Nephron (organoid): ENCODE measurements at regions not wholly inside any gene's neighbourhood (a gene's known extent, or its start where the extent isn't known, plus 50 kb on each side); places are given as distances from the start of the nearest gene placed in this dataset.

Experiments
- H3K27ac Mint-ChIP-seq, 3 experiments: 2 replicates each; pipeline ENCODE4 v1.8.0; 2020; ENCODE audit warnings: mixed read lengths in 3 of 3, mild to moderate bottlenecking in 2 of 3, moderate library complexity in 1 of 3
- H3K27me3 Mint-ChIP-seq: 2 replicates; pipeline ENCODE4 v1.8.0; 2021; ENCODE audit warnings: low read depth, mild to moderate bottlenecking, moderate library complexity, mixed read lengths
- H3K36me3 Mint-ChIP-seq: 2 replicates; pipeline ENCODE4 v1.8.0; 2020; ENCODE audit warnings: low read depth, mixed read lengths
- H3K4me1 Mint-ChIP-seq: 2 replicates; pipeline ENCODE4 v1.8.0; 2020; ENCODE audit warnings: mixed read lengths
- H3K4me3 Mint-ChIP-seq, 3 experiments: 2 replicates each; pipeline ENCODE4 v1.8.0; 2020; ENCODE audit warnings: mild to moderate bottlenecking in 3 of 3, mixed read lengths in 3 of 3, moderate library complexity in 2 of 3
- H3K9me3 Mint-ChIP-seq: 2 replicates; pipeline ENCODE4 v1.8.0; 2020; ENCODE audit warnings: mixed read lengths
- TF ChIP-seq, protein P1 (sequence below), 3 experiments: fragments of 200-600 bp; sonication (generic); IDR thresholded peaks; one replicate each; pipeline ENCODE4 v1.5.0; 2021; ENCODE audit warnings: antibody characterized with exemption in 3 of 3; ENCODE audit not compliant: unreplicated experiment in 3 of 3

DNA sequence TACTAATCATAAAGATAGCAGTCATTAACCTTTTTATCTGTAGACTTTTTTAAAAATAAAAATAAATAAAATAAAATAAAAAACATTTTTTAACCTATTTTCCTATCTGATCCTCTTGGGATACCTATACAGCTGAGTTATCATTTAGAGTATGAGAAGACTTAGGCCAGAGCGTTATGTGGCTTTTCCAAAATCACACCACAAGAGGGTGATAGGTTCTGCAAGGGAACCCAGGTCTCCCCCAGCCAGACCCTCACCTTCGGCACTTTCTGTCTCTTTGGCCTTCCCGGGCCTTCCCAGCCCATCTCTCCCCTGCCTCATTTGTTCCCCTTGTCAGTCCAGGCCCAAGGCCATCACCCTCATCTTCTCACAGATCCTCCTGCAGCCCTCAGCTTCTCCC, 311.7 kb downstream of the SMAD2 start:
- H3K9me3 Mint-ChIP-seq = no peaks in the 10 kb centered on the region
- TF ChIP-seq, protein P1, sequence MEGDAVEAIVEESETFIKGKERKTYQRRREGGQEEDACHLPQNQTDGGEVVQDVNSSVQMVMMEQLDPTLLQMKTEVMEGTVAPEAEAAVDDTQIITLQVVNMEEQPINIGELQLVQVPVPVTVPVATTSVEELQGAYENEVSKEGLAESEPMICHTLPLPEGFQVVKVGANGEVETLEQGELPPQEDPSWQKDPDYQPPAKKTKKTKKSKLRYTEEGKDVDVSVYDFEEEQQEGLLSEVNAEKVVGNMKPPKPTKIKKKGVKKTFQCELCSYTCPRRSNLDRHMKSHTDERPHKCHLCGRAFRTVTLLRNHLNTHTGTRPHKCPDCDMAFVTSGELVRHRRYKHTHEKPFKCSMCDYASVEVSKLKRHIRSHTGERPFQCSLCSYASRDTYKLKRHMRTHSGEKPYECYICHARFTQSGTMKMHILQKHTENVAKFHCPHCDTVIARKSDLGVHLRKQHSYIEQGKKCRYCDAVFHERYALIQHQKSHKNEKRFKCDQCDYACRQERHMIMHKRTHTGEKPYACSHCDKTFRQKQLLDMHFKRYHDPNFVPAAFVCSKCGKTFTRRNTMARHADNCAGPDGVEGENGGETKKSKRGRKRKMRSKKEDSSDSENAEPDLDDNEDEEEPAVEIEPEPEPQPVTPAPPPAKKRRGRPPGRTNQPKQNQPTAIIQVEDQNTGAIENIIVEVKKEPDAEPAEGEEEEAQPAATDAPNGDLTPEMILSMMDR (IDR thresholded peaks at IDR 0.05; ENCODE audit: unreplicated experiment in 3 of 3) = no peak
- H3K27me3 Mint-ChIP-seq = peaks cover 10% of the 10 kb centered on the region
- H3K27ac Mint-ChIP-seq = no peak overlapping the region
- no peaks in the 10 kb centered on the region for H3K4me1 Mint-ChIP-seq
- no peak overlapping the region for H3K4me3 Mint-ChIP-seq
- no peaks in the 10 kb centered on the region for H3K36me3 Mint-ChIP-seq

DNA sequence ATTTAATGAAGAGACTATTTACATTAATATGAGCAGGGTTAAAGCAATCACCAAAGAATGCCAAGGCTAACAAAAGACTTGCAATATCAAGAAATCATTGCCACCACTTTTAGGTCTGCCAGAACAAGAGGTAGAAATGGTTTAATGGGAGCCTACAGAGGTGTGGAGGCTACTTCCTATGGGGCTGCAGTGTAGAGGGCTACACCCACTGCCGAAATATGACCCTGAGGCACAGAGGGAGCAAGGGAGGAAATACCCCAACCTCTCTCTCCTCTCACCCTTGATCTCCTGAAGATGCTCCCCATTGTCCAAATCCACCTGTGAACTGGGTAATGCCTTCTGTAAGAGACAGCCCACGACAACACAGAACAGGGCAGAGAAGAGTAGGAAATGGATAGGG, 315.4 kb downstream of the SMAD2 start:
- no peak overlapping the region for H3K27ac Mint-ChIP-seq
- no peaks in the 10 kb centered on the region for H3K36me3 Mint-ChIP-seq
- TF ChIP-seq, protein P1 (IDR thresholded peaks at IDR 0.05; ENCODE audit: unreplicated experiment in 3 of 3) = no peak
- no peak overlapping the region for H3K4me3 Mint-ChIP-seq
- peaks cover 4% of the 10 kb centered on the region for H3K9me3 Mint-ChIP-seq
- no peaks in the 10 kb centered on the region for H3K4me1 Mint-ChIP-seq
- H3K27me3 Mint-ChIP-seq = peaks cover 8% of the 10 kb centered on the region

DNA sequence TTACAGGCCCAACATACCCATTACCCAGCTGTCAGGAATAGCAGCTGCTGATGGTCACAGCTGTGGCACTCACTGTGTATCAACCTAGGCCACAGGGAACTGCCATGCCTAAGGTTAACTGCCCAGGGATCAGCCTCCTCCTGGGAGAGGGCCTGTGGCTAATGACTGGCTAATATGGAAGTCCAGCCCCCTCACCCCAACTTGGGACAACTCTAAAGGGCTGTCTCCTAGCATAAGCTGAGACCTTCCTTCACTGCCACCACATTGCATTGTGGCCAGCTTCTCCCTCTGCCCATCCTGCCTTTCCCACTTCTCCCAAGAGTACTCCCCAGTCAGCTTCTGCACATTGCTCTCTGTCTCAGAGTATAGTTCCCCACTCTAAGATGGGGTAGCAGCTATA, 316.5 kb downstream of the SMAD2 start:
- Mint-ChIP-seq H3K9me3 (peaks cover 4% of the 10 kb centered on the region), H3K27me3 (peaks cover 4% of the 10 kb centered on the region), H3K4me1 (no peaks in the 10 kb centered on the region), H3K4me3 (no peak overlapping the region), H3K36me3 (no peaks in the 10 kb centered on the region), H3K27ac (no peak overlapping the region)
- TF ChIP-seq, protein P1 (IDR thresholded peaks at IDR 0.05; ENCODE audit: unreplicated experiment in 3 of 3) = no peak

DNA sequence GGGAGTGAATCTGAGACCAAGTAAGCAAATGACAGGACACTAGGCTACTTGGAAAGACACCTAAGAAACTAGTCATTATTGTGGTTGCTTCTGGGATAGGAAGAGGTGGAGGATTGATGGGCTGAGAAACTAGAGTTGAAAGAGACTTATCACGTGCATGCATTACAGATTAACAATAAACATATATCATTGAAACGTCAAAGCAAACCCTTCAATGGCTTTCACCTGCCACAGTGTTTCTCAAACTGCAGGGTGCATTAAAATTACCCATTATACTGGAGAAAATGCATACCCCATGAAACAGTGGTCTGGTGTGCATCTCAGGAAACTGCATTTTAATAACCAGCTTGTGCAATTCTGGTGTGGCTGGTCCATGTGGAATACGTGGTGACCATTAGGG, 318.8 kb downstream of the SMAD2 start:
- Mint-ChIP-seq H3K4me3 (no peak overlapping the region), H3K36me3 (no peaks in the 10 kb centered on the region), H3K4me1 (no peaks in the 10 kb centered on the region), H3K9me3 (peaks cover 4% of the 10 kb centered on the region), H3K27me3 (peaks cover 10% of the 10 kb centered on the region), H3K27ac (no peak overlapping the region)
- TF ChIP-seq, protein P1 (IDR thresholded peaks at IDR 0.05; ENCODE audit: unreplicated experiment in 3 of 3) = no peak

DNA sequence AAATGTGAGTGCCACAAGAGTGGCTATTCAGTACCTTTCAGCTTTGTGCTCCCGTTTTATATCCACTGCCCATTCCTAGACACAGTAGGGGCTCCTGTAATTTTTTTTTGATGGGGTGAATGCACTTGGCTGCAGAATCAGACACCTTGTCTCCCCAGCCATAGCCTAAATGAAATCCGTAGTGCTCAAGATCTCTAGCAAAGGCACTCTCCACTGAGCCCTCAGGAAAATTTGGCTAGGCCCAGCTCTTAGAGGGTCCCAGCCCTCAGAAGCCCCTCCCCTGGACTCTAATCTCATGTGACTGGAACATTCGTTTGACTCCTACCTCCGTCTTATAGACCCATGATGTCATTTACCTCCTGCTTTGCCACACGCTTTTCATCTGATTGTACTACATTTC, 323.9 kb downstream of the SMAD2 start:
- TF ChIP-seq, protein P1 (IDR thresholded peaks at IDR 0.05; ENCODE audit: unreplicated experiment in 3 of 3) = no peak
- Mint-ChIP-seq H3K27ac (no peak overlapping the region), H3K4me1 (no peaks in the 10 kb centered on the region), H3K4me3 (no peak overlapping the region), H3K36me3 (no peaks in the 10 kb centered on the region), H3K9me3 (peaks cover 4% of the 10 kb centered on the region), H3K27me3 (peaks cover 12% of the 10 kb centered on the region)

DNA sequence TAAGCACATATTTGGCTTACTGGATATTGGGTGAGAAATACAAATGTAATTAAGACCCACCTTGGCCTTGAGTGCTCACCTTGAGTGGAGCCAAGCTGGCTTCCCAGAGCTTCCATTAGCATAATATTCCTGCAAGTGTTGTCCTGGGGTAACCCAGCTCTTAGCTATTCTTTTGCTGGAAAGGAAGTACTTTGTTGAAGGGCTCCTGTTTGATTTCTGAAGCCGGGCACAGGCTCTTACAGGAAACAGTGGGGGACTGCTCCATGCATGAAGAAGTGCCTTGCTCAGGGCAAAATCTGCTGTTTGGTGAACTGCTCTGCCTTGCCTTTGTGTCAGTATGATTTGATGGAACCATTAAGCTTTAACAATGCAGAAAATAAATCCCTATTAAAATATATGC, 325.4 kb downstream of the SMAD2 start:
- TF ChIP-seq, protein P1 (IDR thresholded peaks at IDR 0.05; ENCODE audit: unreplicated experiment in 3 of 3) = no peak
- no peaks in the 10 kb centered on the region for H3K36me3 Mint-ChIP-seq
- H3K27ac Mint-ChIP-seq = no peak overlapping the region
- H3K4me1 Mint-ChIP-seq = no peaks in the 10 kb centered on the region
- H3K27me3 Mint-ChIP-seq = peaks cover 13% of the 10 kb centered on the region
- H3K4me3 Mint-ChIP-seq = no peak overlapping the region
- H3K9me3 Mint-ChIP-seq = no peaks in the 10 kb centered on the region
